ENCODE measurements at regions not wholly inside any gene's neighbourhood (a gene's known extent, or its start where the extent isn't known, plus 50 kb on each side); places are given as distances from the start of the nearest gene placed in this dataset.

DNA sequence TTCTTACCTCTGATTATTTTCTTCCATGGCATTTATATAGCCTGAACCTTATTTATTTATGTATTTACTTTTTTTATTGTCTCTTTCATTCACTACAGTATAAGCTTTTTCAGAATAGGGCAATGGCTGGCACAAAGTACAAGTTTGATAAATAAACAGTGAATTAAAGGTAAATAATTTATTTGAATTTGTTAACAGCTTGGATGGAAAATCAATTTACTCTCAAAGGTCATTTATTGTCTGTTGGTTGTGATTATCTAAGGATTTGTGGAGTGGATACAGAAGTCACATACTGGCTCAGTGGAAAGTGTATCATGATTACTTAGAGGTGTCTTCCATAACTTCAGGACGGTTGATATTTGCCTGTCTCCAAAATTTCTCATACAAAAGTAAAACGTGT is 2472.9 kb downstream of the PCDH7 start (continued):
- no peak for TF ChIP-seq CHD1 (IDR thresholded peaks at IDR 0.05; ENCODE audit: low read depth, low read length)
- TF ChIP-seq PHF8 (conservative IDR thresholded peaks at IDR 0.05; ENCODE audit: low read depth, low read length): no peak

DNA sequence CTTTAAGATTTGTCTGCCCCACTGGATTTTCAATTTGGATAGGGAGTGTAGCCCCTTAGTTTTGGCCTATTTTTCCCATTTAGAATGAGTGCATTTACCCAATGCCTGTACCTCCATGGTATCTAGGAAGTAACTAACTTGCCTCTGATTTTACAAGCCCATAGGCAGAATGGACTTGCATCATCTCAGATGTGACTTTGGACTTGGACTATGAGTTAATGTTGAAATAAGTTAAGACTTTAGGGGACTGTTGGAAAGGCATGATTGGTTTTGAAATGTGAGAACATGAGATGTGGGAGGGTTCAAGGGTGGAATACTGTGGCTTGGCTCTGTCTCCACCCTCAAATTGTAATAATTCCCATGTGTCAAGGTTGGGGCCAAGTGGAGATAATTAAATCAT is 2480.2 kb downstream of the PCDH7 start:
- Histone ChIP-seq H2BK5ac (ENCODE audit: low read depth, low read length) (no peak overlapping the region), H3K4ac (replicated peaks; ENCODE audit: insufficient read length, low read depth, low read length) (no peak overlapping the region), H3K9me3 (ENCODE audit: insufficient read depth in 2 of 2, low read depth in 1 of 2, low read length in 1 of 2) (0 out of 4 replicates have a peak, but pooled peaks cover 9 to 10% of the 10 kb centered on the region in 2 experiments), H4K8ac (ENCODE audit: extremely low read depth, insufficient read depth, low read length) (no peak overlapping the region), H2AK5ac (ENCODE audit: low read depth, low read length) (no peak overlapping the region), H2BK15ac (ENCODE audit: low read length) (no peak overlapping the region), H3K4me2 (ENCODE audit: insufficient read depth in 1 of 2, low read depth in 2 of 2, low read length in 2 of 2) (no peak overlapping the region), H3K4me1 (replicated peaks in 1 of 4; ENCODE audit: control insufficient read depth in 3 of 4, insufficient read depth in 4 of 4, low read length in 3 of 4) (no peaks in the 10 kb centered on the region; a peak in 1 of 7 replicates), H2BK12ac (ENCODE audit: low read depth, low read length) (no peak overlapping the region), H2AFZ (ENCODE audit: low read length) (no peak overlapping the region), H3K79me2 (ENCODE audit: control insufficient read depth in 1 of 2, insufficient read depth in 2 of 2, low read length in 2 of 2) (no peaks in the 10 kb centered on the region), H3K36me3 (ENCODE audit: control insufficient read depth in 2 of 4, insufficient read depth in 4 of 4, low read length in 3 of 4) (no peaks in the 10 kb centered on the region), H3K27me3 (replicated peaks in 1 of 4; ENCODE audit: control insufficient read depth in 3 of 4, extremely low read depth in 1 of 4, insufficient read depth in 3 of 4, low read length in 3 of 4) (no peaks in the 10 kb centered on the region), H3K23ac (ENCODE audit: insufficient read length) (no peak overlapping the region), H2BK20ac (ENCODE audit: low read length) (no peak overlapping the region), H3K14ac (ENCODE audit: insufficient read length) (no peak overlapping the region), H3K4me3 (ENCODE audit: extremely low read depth in 1 of 4, insufficient read depth in 2 of 4, low read depth in 3 of 4, low read length in 4 of 4) (no peak overlapping the region), H4K91ac (replicated peaks; ENCODE audit: insufficient read length, low read length) (no peak overlapping the region), H4K20me1 (replicated peaks in 1 of 2; ENCODE audit: control insufficient read depth in 1 of 2, insufficient read depth in 2 of 2, low read length in 2 of 2) (no peaks in the 10 kb centered on the region), H3K9ac (replicated peaks in 1 of 4; ENCODE audit: extremely low read depth in 1 of 4, low read depth in 3 of 4, low read length in 3 of 4) (no peak overlapping the region), H3K27ac (ENCODE audit: low read depth, low read length) (no peak overlapping the region), H2BK120ac (replicated peaks; ENCODE audit: low read depth, low read length) (no peak overlapping the region), H3K56ac (replicated peaks; ENCODE audit: insufficient read length, low read depth, low read length) (no peak overlapping the region), H3K18ac (ENCODE audit: extremely low read depth, low read length) (no peak overlapping the region), H4K5ac (ENCODE audit: insufficient read length, low read depth, low read length) (no peak overlapping the region), H3K79me1 (ENCODE audit: low read depth, low read length) (no peaks in the 10 kb centered on the region), H3K23me2 (ENCODE audit: low read depth, low read length) (no peaks in the 10 kb centered on the region)
- CTCF ChIA-PET (ENCODE audit: partially characterized antibody): interaction anchor here (1.0 kb wide), 1 partner anchor 13 kb away, joined by 6 read pairs; no protein-coding TSS in a partner anchor
- FAIRE-seq (no peak), DNase-seq (ENCODE audit: low read depth in 1 of 2, low spot score in 2 of 2) (no peak)
- TF ChIP-seq RBBP5 (IDR thresholded peaks at IDR 0.05; ENCODE audit: borderline replicate concordance, low read depth, low read length) (no peak), EZH2 (IDR thresholded peaks at IDR 0.05; ENCODE audit: low read depth, low read length, severe bottlenecking) (no peak), CBX8 (IDR thresholded peaks at IDR 0.05; ENCODE audit: borderline replicate concordance, low read depth, low read length) (no peak), ASH2L (IDR thresholded peaks at IDR 0.05; ENCODE audit: low read length) (no peak)
- POLR2A ChIA-PET (ENCODE audit: partially characterized antibody): no interaction called here
